ENCODE measurements at regions not wholly inside any gene's neighbourhood (a gene's known extent, or its start where the extent isn't known, plus 50 kb on each side); places are given as distances from the start of the nearest gene placed in this dataset.
"Not testable (repeated sequence)": the region's sequence is repeated elsewhere in the genome, so short reads cannot be mapped to it uniquely, and the experiment has no call there.

- in situ Hi-C loops (cut with MboI; ENCODE audit: low sequenced_read_pairs, unreplicated experiment) = no loop called here
- TF ChIP-seq CTCF (IDR thresholded peaks at IDR 0.05; ENCODE audit: borderline replicate concordance, control extremely low read depth, extremely low read depth, insufficient read depth, missing control alignments) = no peak
- no peak for DNase-seq (ENCODE audit: low spot score)
Measured at GRCh38 chr13:73307481-73307880, 248.7 kb downstream of the KLF5 start.

- no peak for TF ChIP-seq CTCF (IDR thresholded peaks at IDR 0.05; ENCODE audit: borderline replicate concordance, control extremely low read depth, extremely low read depth, insufficient read depth, missing control alignments)
- DNase-seq (ENCODE audit: low spot score) = no peak
- in situ Hi-C loops (cut with MboI; ENCODE audit: low sequenced_read_pairs, unreplicated experiment) = no loop called here
Measured at GRCh38 chr13:73306688-73307087, 247.9 kb downstream of the KLF5 start.

- no peak for DNase-seq (ENCODE audit: low spot score)
- no peak for TF ChIP-seq CTCF (IDR thresholded peaks at IDR 0.05; ENCODE audit: borderline replicate concordance, control extremely low read depth, extremely low read depth, insufficient read depth, missing control alignments)
- in situ Hi-C loops (cut with MboI; ENCODE audit: low sequenced_read_pairs, unreplicated experiment) = no loop called here
Measured at GRCh38 chr13:73304442-73304841, 245.6 kb downstream of the KLF5 start.

- no peak for TF ChIP-seq CTCF (IDR thresholded peaks at IDR 0.05; ENCODE audit: borderline replicate concordance, control extremely low read depth, extremely low read depth, insufficient read depth, missing control alignments)
- in situ Hi-C loops (cut with MboI; ENCODE audit: low sequenced_read_pairs, unreplicated experiment) = no loop called here
- no peak for DNase-seq (ENCODE audit: low spot score)
Measured at GRCh38 chr13:73303851-73304250, 245.0 kb downstream of the KLF5 start.

- DNase-seq (ENCODE audit: low spot score); in situ Hi-C loops (cut with MboI; ENCODE audit: low sequenced_read_pairs, unreplicated experiment): not testable (repeated sequence)
Measured at GRCh38 chr13:73301622-73302021, 242.8 kb downstream of the KLF5 start.

- TF ChIP-seq CTCF (IDR thresholded peaks at IDR 0.05; ENCODE audit: borderline replicate concordance, control extremely low read depth, extremely low read depth, insufficient read depth, missing control alignments) = no peak
- in situ Hi-C loops (cut with MboI; ENCODE audit: low sequenced_read_pairs, unreplicated experiment) = no loop called here
- DNase-seq (ENCODE audit: low spot score) = no peak
Measured at GRCh38 chr13:73300718-73301425, 242.1 kb downstream of the KLF5 start.

- no peak for DNase-seq (ENCODE audit: low spot score)
- TF ChIP-seq CTCF (IDR thresholded peaks at IDR 0.05; ENCODE audit: borderline replicate concordance, control extremely low read depth, extremely low read depth, insufficient read depth, missing control alignments) = no peak
- in situ Hi-C loops (cut with MboI; ENCODE audit: low sequenced_read_pairs, unreplicated experiment) = no loop called here
Measured at GRCh38 chr13:73299787-73300186, 241.0 kb downstream of the KLF5 start.
